Left ventricle myocardium inferior (tissue), 1 donor: ENCODE measurements at regions not wholly inside any gene's neighbourhood (a gene's known extent, or its start where the extent isn't known, plus 50 kb on each side); places are given as distances from the start of the nearest gene placed in this dataset. TPM values are rescaled to one million over a fixed set of nuclear protein-coding genes. Genes with fewer than 3 reads are reported as not detected.

Source experiments
- DNase-seq: peaks from one replicate; pipeline ENCODE4 v3.0.0-alpha.2; 2020
- H3K27ac ChIP-seq: fragments of 200-600 bp; replicated peaks from 2 replicates; pipeline ENCODE4 v1.8.0; 2021
- H3K27me3 ChIP-seq: fragments of 200-600 bp; 2 replicates; pipeline ENCODE4 v1.8.0; 2021; ENCODE audit warnings: low read depth
- H3K36me3 ChIP-seq: fragments of 200-600 bp; 2 replicates; pipeline ENCODE4 v1.8.0; 2021
- H3K4me1 ChIP-seq: fragments of 200-600 bp; 2 replicates; pipeline ENCODE4 v1.8.0; 2021
- H3K4me3 ChIP-seq: fragments of 200-600 bp; 2 replicates; pipeline ENCODE4 v1.8.0; 2021; ENCODE audit warnings: mild to moderate bottlenecking, moderate library complexity
- H3K9me3 ChIP-seq: fragments of 200-600 bp; replicated peaks from 2 replicates; pipeline ENCODE4 v1.8.0; 2021
- intact Hi-C: fragments of 100-400 bp; cut with micrococcal nuclease; formaldehyde crosslinking; loops from one replicate; pipeline ENCODE4 v1.11.0; 2022
- microRNA-seq: library from miRNA; unstranded; fragments of <30 nt; microRNA quantifications from one replicate; pipeline ENCODE4 v1.2.0, GENCODE V29; 2020
- TF ChIP-seq, protein P1 (sequence below): fragments of 200-600 bp; IDR thresholded peaks from 2 replicates; pipeline ENCODE4 v1.8.0; 2021; ENCODE audit warnings: antibody characterized with exemption, mild to moderate bottlenecking, borderline replicate concordance
- donor health status: DM: no; HTN: yes; CAD: no; lungs with severe emphysema.

DNA sequence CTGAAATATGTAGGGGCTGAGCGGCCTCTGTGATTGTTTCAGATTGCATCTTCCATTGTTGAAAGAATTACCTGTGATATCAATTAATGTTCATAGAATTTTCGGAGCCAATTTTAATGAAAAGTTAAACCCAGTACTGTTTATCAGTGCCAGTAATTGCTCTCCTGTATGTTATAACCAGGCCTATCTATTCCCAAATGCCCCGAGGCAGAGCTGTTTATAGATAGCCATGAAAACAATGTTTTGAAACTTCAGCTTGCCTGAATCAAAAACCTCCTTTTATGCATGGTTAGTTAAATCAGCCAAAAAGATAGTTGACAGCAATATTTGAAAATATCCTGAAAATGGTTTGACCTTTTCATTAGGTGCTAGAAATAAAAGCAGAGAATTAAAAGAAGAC lies 50.1 kb upstream of the HDAC9 start:
- Histone ChIP-seq H3K36me3 (no peaks in the 10 kb centered on the region), H3K4me1 (peaks cover 14% of the 10 kb centered on the region), H3K27ac (no peak overlapping the region), H3K9me3 (no peaks in the 10 kb centered on the region), H3K4me3 (no peak overlapping the region), H3K27me3 (no peaks in the 10 kb centered on the region)
- intact Hi-C loops, result no loop called here
- DNase-seq, result no peak
- TF ChIP-seq, protein P1, sequence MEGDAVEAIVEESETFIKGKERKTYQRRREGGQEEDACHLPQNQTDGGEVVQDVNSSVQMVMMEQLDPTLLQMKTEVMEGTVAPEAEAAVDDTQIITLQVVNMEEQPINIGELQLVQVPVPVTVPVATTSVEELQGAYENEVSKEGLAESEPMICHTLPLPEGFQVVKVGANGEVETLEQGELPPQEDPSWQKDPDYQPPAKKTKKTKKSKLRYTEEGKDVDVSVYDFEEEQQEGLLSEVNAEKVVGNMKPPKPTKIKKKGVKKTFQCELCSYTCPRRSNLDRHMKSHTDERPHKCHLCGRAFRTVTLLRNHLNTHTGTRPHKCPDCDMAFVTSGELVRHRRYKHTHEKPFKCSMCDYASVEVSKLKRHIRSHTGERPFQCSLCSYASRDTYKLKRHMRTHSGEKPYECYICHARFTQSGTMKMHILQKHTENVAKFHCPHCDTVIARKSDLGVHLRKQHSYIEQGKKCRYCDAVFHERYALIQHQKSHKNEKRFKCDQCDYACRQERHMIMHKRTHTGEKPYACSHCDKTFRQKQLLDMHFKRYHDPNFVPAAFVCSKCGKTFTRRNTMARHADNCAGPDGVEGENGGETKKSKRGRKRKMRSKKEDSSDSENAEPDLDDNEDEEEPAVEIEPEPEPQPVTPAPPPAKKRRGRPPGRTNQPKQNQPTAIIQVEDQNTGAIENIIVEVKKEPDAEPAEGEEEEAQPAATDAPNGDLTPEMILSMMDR, result no peak

Small RNA genes in the stretch of these regions (microRNA-seq; reads per million reads assigned to microRNA genes)
- not detected for gene MIR1302-6
